HEK293 (cell line): ENCODE measurements at regions not wholly inside any gene's neighbourhood (a gene's known extent, or its start where the extent isn't known, plus 50 kb on each side); places are given as distances from the start of the nearest gene placed in this dataset.

ENCODE experiments used
- CTCF ChIA-PET: fragments of 350-600 bp; formaldehyde crosslinking; extraction: SDS; loops from one replicate; lab custom pipeline; 2021; ENCODE audit warnings: antibody characterized with exemption; lab: Yijun Ruan, JAX
- POLR2A ChIA-PET: fragments of 300-600 bp; formaldehyde crosslinking; extraction: SDS; loops from one replicate; lab custom pipeline; 2020; ENCODE audit warnings: antibody characterized with exemption, inconsistent platforms; lab: Yijun Ruan, JAX
- H3K27ac ChIP-seq: fragments of 200-500 bp; sonication (Bioruptor generic); 2 replicates; pipeline ENCODE4 v1.5.1; 2014; ENCODE audit warnings: low read depth, low read length, control low read depth, inconsistent platforms; ENCODE audit errors: extremely low read depth
- H3K36me3 ChIP-seq, 2 experiments: fragments of 200-500 bp in 1 of 2; sonication (Bioruptor generic) in 1 of 2; 1 replicate in 1 of 2; 2 replicates in 1 of 2; pipeline ENCODE4 v1.5.1; 2014 to 2017; ENCODE audit warnings: inconsistent platforms in 2 of 2, low read length in 2 of 2; ENCODE audit not compliant: control insufficient read depth in 2 of 2, insufficient read depth in 1 of 2
- H3K4me1 ChIP-seq: fragments of 200-500 bp; sonication (Bioruptor generic); 2 replicates; pipeline ENCODE4 v1.5.1; 2014; ENCODE audit warnings: mild to moderate bottlenecking, low read length, inconsistent platforms; ENCODE audit not compliant: control insufficient read depth, insufficient read depth
- H3K4me3 ChIP-seq: 2 replicates; pipeline ENCODE4 v1.5.1; 2011; ENCODE audit warnings: low read depth, mild to moderate bottlenecking, control low read depth, low read length, moderate library complexity
- H3K9me3 ChIP-seq: fragments of 200-500 bp; sonication (Bioruptor generic); 2 replicates; pipeline ENCODE4 v1.5.1; 2014; ENCODE audit warnings: low read depth, low read length, inconsistent platforms; ENCODE audit not compliant: control insufficient read depth, insufficient read depth
- GFI1B ChIP-seq: fragments of 450-650 bp; formaldehyde crosslinking; IDR thresholded peaks from 2 replicates; pipeline ENCODE4 v1.5.1; 2016; ENCODE audit warnings: missing biosample characterization, missing genetic modification characterization
- KLF9 ChIP-seq: fragments of 450-650 bp; formaldehyde crosslinking; IDR thresholded peaks from 2 replicates; pipeline ENCODE4 v1.5.1; 2016; ENCODE audit warnings: missing biosample characterization, missing genetic modification characterization, low read depth
- OSR2 ChIP-seq: fragments of 450-650 bp; formaldehyde crosslinking; IDR thresholded peaks from 2 replicates; pipeline ENCODE4 v1.5.1; 2016; ENCODE audit warnings: missing biosample characterization, missing genetic modification characterization
- REPIN1 ChIP-seq: fragments of 450-650 bp; formaldehyde crosslinking; IDR thresholded peaks from 2 replicates; pipeline ENCODE4 v1.5.1; 2017; ENCODE audit warnings: missing biosample characterization, missing genetic modification characterization, low read depth
- ZBTB20 ChIP-seq: fragments of 450-650 bp; formaldehyde crosslinking; IDR thresholded peaks from 2 replicates; pipeline ENCODE4 v1.5.1; 2016; ENCODE audit warnings: missing biosample characterization, missing genetic modification characterization
- ZBTB7A ChIP-seq: fragments of 450-650 bp; formaldehyde crosslinking; IDR thresholded peaks from 2 replicates; pipeline ENCODE4 v1.5.1; 2016; ENCODE audit warnings: low read depth, missing biosample characterization, missing genetic modification characterization
- ZNF211 ChIP-seq: fragments of 450-650 bp; formaldehyde crosslinking; IDR thresholded peaks from 2 replicates; pipeline ENCODE4 v1.5.1; 2016; ENCODE audit warnings: low read depth, missing biosample characterization, missing genetic modification characterization
- ZNF404 ChIP-seq: fragments of 450-650 bp; formaldehyde crosslinking; IDR thresholded peaks from 2 replicates; pipeline ENCODE4 v1.5.1; 2017; ENCODE audit warnings: missing biosample characterization, missing genetic modification characterization
- ZNF571 ChIP-seq: fragments of 450-650 bp; formaldehyde crosslinking; IDR thresholded peaks from 2 replicates; pipeline ENCODE4 v1.5.0; 2017; ENCODE audit warnings: missing biosample characterization, missing genetic modification characterization
- ZNF600 ChIP-seq: fragments of 450-650 bp; formaldehyde crosslinking; IDR thresholded peaks from 2 replicates; pipeline ENCODE4 v1.5.1; 2016; ENCODE audit warnings: missing biosample characterization, missing genetic modification characterization
- ZNF624 ChIP-seq: fragments of 450-650 bp; formaldehyde crosslinking; IDR thresholded peaks from 2 replicates; pipeline ENCODE4 v1.5.1; 2017; ENCODE audit warnings: missing biosample characterization, missing genetic modification characterization
- ZNF768 ChIP-seq: fragments of 450-650 bp; formaldehyde crosslinking; IDR thresholded peaks from 2 replicates; pipeline ENCODE4 v1.5.1; 2018; ENCODE audit warnings: missing biosample characterization, mild to moderate bottlenecking, missing genetic modification characterization
- TF ChIP-seq, protein P1 (sequence below): fragments of 450-650 bp; formaldehyde crosslinking; IDR thresholded peaks from 2 replicates; pipeline ENCODE4 v1.5.1; 2016; ENCODE audit warnings: missing biosample characterization, missing genetic modification characterization, borderline replicate concordance
- TF ChIP-seq, protein P2 (sequence below): fragments of 450-650 bp; formaldehyde crosslinking; IDR thresholded peaks from 2 replicates; pipeline ENCODE4 v1.5.1; 2016; ENCODE audit warnings: missing biosample characterization, missing genetic modification characterization
- TF ChIP-seq, protein P3 (sequence below): fragments of 450-650 bp; formaldehyde crosslinking; IDR thresholded peaks from 2 replicates; pipeline ENCODE4 v1.5.1; 2016; ENCODE audit warnings: missing biosample characterization, missing genetic modification characterization, borderline replicate concordance

DNA sequence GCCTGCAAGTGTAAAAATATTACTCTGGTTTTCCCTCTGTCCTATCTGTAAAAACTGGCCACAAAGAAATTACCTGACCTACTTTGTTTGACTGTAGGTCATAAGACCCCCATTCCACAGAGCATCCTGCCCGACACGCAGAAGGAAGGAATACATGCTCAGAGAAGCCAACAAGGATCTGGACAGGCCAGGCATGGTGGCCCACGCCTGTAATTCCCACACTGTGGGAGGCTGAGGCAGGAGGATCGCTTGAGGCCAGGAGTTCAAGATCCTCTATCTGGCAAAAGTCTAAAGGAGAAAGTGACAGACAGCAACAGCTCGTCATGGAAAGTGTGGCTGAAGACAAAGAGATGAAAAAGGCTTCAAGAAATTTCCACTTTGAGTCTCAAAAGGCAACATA, 78.2 kb upstream of the RNU2-1 start:
- TF ChIP-seq ZBTB20 (tag by site-specific recombination) = no peak
- no peak for TF ChIP-seq ZNF571 (tag by site-specific recombination)
- no peak for TF ChIP-seq GFI1B (tag by site-specific recombination)
- TF ChIP-seq ZNF404 (tag by site-specific recombination) = no peak
- TF ChIP-seq, protein P1, sequence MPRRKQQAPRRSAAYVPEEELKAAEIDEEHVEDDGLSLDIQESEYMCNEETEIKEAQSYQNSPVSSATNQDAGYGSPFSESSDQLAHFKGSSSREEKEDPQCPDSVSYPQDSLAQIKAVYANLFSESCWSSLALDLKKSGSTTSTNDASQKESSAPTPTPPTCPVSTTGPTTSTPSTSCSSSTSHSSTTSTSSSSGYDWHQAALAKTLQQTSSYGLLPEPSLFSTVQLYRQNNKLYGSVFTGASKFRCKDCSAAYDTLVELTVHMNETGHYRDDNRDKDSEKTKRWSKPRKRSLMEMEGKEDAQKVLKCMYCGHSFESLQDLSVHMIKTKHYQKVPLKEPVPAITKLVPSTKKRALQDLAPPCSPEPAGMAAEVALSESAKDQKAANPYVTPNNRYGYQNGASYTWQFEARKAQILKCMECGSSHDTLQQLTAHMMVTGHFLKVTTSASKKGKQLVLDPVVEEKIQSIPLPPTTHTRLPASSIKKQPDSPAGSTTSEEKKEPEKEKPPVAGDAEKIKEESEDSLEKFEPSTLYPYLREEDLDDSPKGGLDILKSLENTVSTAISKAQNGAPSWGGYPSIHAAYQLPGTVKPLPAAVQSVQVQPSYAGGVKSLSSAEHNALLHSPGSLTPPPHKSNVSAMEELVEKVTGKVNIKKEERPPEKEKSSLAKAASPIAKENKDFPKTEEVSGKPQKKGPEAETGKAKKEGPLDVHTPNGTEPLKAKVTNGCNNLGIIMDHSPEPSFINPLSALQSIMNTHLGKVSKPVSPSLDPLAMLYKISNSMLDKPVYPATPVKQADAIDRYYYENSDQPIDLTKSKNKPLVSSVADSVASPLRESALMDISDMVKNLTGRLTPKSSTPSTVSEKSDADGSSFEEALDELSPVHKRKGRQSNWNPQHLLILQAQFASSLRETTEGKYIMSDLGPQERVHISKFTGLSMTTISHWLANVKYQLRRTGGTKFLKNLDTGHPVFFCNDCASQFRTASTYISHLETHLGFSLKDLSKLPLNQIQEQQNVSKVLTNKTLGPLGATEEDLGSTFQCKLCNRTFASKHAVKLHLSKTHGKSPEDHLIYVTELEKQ (tag by site-specific recombination) = no peak
- Histone ChIP-seq H3K4me3 (no peak overlapping the region), H3K9me3 (no peaks in the 10 kb centered on the region), H3K27ac (no peak overlapping the region), H3K4me1 (no peaks in the 10 kb centered on the region), H3K36me3 (no peaks in the 10 kb centered on the region)
- ChIA-PET CTCF (interaction anchor here (0.6 to 1.4 kb wide), 4 partner anchors 27 to 383 kb away, joined by 3 to 5 read pairs (median 4); no protein-coding TSS in a partner anchor), POLR2A (interaction anchor here (0.7 kb wide), 1 partner anchor 610 kb away, joined by 4 read pairs; no protein-coding TSS in a partner anchor)

DNA sequence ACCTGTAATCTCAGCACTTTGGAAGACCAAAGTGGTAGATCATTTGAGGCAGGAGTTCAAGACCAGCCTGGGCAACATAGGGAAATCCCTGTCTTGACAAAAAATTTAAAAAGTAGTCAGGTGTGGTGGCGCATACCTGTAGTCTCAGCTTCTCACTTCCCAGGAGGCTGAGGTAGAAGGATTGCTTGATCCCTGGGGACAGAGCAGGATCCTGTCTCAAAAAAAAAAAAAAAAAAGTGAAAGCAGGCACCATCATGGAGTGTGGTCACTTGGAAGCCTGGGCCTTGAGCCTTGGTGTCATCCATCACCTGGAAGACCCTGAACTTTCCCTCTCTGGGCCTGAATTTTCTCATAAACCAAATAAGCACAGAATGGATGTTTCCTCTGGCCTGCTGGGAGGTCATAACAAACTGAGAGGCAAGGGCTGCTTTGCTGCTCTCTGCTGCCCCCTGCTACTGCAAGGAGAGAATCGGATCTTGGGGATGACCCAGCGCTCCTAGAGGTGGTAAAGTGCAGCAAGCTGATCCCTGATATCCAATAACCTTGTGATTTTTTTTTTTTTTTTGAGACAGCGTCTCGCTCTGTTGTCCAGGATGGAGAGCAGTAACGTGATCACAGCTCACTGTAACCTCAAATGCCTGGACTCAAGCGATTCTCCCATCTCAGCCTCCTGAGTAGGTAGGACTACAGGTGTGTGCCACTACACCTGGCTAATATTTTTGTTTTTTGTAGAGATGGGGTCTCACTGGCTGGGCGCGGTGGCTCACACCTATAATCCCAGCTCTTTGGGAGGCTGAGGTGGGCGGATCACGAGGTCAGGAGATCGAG, 75.9 kb upstream of the RNU2-1 start:
- H3K36me3 ChIP-seq = no peaks in the 10 kb centered on the region
- H3K27ac ChIP-seq = no peak overlapping the region
- no peaks in the 10 kb centered on the region for H3K9me3 ChIP-seq
- H3K4me3 ChIP-seq = no peak overlapping the region
- CTCF ChIA-PET = interaction anchor here (0.6 to 1.2 kb wide), 15 partner anchors 11 to 490 kb away, joined by 3 to 5 read pairs (median 3); no protein-coding TSS in a partner anchor
- H3K4me1 ChIP-seq = no peaks in the 10 kb centered on the region
- POLR2A ChIA-PET = interaction anchor here (0.6 to 1.5 kb wide), 6 partner anchors 48 to 185 kb away, joined by 3 to 7 read pairs (median 5); no protein-coding TSS in a partner anchor
- TF ChIP-seq ZBTB7A (no peak), OSR2 (tag by site-specific recombination) (no peak), REPIN1 (tag by site-specific recombination) (no peak), ZNF600 (no peak), ZNF768 (tag by site-specific recombination) (no peak), ZNF211 (tag by site-specific recombination) (no peak), KLF9 (tag by site-specific recombination) (no peak), ZNF624 (no peak)
- TF ChIP-seq, protein P1 (tag by site-specific recombination) = no peak
- TF ChIP-seq, protein P2, sequence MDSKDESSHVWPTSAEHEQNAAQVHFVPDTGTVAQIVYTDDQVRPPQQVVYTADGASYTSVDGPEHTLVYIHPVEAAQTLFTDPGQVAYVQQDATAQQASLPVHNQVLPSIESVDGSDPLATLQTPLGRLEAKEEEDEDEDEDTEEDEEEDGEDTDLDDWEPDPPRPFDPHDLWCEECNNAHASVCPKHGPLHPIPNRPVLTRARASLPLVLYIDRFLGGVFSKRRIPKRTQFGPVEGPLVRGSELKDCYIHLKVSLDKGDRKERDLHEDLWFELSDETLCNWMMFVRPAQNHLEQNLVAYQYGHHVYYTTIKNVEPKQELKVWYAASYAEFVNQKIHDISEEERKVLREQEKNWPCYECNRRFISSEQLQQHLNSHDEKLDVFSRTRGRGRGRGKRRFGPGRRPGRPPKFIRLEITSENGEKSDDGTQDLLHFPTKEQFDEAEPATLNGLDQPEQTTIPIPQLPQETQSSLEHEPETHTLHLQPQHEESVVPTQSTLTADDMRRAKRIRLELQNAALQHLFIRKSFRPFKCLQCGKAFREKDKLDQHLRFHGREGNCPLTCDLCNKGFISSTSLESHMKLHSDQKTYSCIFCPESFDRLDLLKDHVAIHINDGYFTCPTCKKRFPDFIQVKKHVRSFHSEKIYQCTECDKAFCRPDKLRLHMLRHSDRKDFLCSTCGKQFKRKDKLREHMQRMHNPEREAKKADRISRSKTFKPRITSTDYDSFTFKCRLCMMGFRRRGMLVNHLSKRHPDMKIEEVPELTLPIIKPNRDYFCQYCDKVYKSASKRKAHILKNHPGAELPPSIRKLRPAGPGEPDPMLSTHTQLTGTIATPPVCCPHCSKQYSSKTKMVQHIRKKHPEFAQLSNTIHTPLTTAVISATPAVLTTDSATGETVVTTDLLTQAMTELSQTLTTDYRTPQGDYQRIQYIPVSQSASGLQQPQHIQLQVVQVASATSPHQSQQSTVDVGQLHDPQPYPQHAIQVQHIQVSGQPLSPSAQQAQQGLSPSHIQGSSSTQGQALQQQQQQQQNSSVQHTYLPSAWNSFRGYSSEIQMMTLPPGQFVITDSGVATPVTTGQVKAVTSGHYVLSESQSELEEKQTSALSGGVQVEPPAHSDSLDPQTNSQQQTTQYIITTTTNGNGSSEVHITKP (tag by site-specific recombination) = no peak
- TF ChIP-seq, protein P3, sequence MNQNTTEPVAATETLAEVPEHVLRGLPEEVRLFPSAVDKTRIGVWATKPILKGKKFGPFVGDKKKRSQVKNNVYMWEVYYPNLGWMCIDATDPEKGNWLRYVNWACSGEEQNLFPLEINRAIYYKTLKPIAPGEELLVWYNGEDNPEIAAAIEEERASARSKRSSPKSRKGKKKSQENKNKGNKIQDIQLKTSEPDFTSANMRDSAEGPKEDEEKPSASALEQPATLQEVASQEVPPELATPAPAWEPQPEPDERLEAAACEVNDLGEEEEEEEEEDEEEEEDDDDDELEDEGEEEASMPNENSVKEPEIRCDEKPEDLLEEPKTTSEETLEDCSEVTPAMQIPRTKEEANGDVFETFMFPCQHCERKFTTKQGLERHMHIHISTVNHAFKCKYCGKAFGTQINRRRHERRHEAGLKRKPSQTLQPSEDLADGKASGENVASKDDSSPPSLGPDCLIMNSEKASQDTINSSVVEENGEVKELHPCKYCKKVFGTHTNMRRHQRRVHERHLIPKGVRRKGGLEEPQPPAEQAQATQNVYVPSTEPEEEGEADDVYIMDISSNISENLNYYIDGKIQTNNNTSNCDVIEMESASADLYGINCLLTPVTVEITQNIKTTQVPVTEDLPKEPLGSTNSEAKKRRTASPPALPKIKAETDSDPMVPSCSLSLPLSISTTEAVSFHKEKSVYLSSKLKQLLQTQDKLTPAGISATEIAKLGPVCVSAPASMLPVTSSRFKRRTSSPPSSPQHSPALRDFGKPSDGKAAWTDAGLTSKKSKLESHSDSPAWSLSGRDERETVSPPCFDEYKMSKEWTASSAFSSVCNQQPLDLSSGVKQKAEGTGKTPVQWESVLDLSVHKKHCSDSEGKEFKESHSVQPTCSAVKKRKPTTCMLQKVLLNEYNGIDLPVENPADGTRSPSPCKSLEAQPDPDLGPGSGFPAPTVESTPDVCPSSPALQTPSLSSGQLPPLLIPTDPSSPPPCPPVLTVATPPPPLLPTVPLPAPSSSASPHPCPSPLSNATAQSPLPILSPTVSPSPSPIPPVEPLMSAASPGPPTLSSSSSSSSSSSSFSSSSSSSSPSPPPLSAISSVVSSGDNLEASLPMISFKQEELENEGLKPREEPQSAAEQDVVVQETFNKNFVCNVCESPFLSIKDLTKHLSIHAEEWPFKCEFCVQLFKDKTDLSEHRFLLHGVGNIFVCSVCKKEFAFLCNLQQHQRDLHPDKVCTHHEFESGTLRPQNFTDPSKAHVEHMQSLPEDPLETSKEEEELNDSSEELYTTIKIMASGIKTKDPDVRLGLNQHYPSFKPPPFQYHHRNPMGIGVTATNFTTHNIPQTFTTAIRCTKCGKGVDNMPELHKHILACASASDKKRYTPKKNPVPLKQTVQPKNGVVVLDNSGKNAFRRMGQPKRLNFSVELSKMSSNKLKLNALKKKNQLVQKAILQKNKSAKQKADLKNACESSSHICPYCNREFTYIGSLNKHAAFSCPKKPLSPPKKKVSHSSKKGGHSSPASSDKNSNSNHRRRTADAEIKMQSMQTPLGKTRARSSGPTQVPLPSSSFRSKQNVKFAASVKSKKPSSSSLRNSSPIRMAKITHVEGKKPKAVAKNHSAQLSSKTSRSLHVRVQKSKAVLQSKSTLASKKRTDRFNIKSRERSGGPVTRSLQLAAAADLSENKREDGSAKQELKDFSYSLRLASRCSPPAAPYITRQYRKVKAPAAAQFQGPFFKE (tag by site-specific recombination) = no peak
